Peyer's patch (tissue), 4 donors: ENCODE measurements at regions not wholly inside any gene's neighbourhood (a gene's known extent, or its start where the extent isn't known, plus 50 kb on each side); places are given as distances from the start of the nearest gene placed in this dataset.

Experiments used
- DNase-seq, 3 donors: peaks; one replicate each; pipeline ENCODE4 v3.0.0-alpha.2; 2017 to 2019
- H3K27ac ChIP-seq, 4 donors: fragments of 200-600 bp; sonication (generic); one replicate each; pipeline ENCODE4 v1.5.1; 2016 to 2019
- H3K27me3 ChIP-seq, 2 donors: fragments of 200-600 bp; sonication (generic); one replicate each; pipeline ENCODE4 v1.5.1; 2019
- H3K36me3 ChIP-seq, 3 donors: fragments of 200-600 bp; sonication (generic); one replicate each; pipeline ENCODE4 v1.5.1; 2016 to 2019
- H3K4me1 ChIP-seq, 4 donors: fragments of 200-600 bp; sonication (generic); one replicate each; pipeline ENCODE4 v1.5.1; 2016 to 2019
- H3K4me3 ChIP-seq, 4 donors: fragments of 200-600 bp; sonication (generic); 1 replicate in 3 of 4; 2 replicates in 1 of 4; pipeline ENCODE4 v1.5.1; 2016 to 2019; ENCODE audit warnings: mild to moderate bottlenecking in 1 of 4
- H3K9me3 ChIP-seq, 4 donors: fragments of 200-600 bp; sonication (generic); one replicate each; pipeline ENCODE4 v1.5.1; 2016 to 2019; ENCODE audit warnings: mild to moderate bottlenecking in 1 of 4
- CTCF ChIP-seq, 6 experiments: fragments of 450-650 bp in 4 of 6; fragments of 200-600 bp in 2 of 6; sonication (generic) in 1 of 6; IDR thresholded peaks; one replicate each; pipeline ENCODE4 v1.5.1; 2017 to 2019; ENCODE audit warnings: antibody characterized with exemption in 6 of 6, mild to moderate bottlenecking in 3 of 6, moderate library complexity in 1 of 6
- POLR2A ChIP-seq, 2 donors: fragments of 450-650 bp; IDR thresholded peaks; one replicate each; pipeline ENCODE4 v1.5.1; 2017; ENCODE audit warnings: antibody characterized with exemption in 2 of 2, mild to moderate bottlenecking in 2 of 2, moderate library complexity in 2 of 2

GRCh38 chr6:80608881-80609280 is 502.4 kb downstream of the BCKDHB start:
- no peaks in the 10 kb centered on the region for H3K27me3 ChIP-seq
- DNase-seq, result no peak
- H3K9me3 ChIP-seq, result no peaks in the 10 kb centered on the region
- H3K27ac ChIP-seq, result no peak overlapping the region
- no peaks in the 10 kb centered on the region for H3K4me1 ChIP-seq
- H3K4me3 ChIP-seq, result no peak overlapping the region
- TF ChIP-seq POLR2A (IDR thresholded peaks at IDR 0.05), result no peak
- no peak for TF ChIP-seq CTCF (IDR thresholded peaks at IDR 0.05)
- H3K36me3 ChIP-seq, result no peaks in the 10 kb centered on the region

- Histone ChIP-seq H3K36me3 (no peaks in the 10 kb centered on the region), H3K27ac (peak overlapping the region in 1 of 4 donors; percentile 4), H3K4me1 (no peaks in the 10 kb centered on the region), H3K27me3 (no peaks in the 10 kb centered on the region), H3K9me3 (no peaks in the 10 kb centered on the region), H3K4me3 (no peak overlapping the region)
- DNase-seq, result no peak
- TF ChIP-seq CTCF (IDR thresholded peaks at IDR 0.05), result no peak
- no peak for TF ChIP-seq POLR2A (IDR thresholded peaks at IDR 0.05)
Measured at GRCh38 chr6:80607811-80608391, 501.4 kb downstream of the BCKDHB start.

GRCh38 chr6:80605165-80605989 is 498.9 kb downstream of the BCKDHB start:
- Histone ChIP-seq H3K27ac (no peak overlapping the region), H3K9me3 (no peaks in the 10 kb centered on the region), H3K36me3 (no peaks in the 10 kb centered on the region), H3K4me3 (no peak overlapping the region), H3K27me3 (no peaks in the 10 kb centered on the region), H3K4me1 (no peaks in the 10 kb centered on the region)
- DNase-seq, result no peak
- no peak for TF ChIP-seq POLR2A (IDR thresholded peaks at IDR 0.05)
- TF ChIP-seq CTCF (IDR thresholded peaks at IDR 0.05), result peak in 4 of 6 experiments; percentile 40 to 54 (median 50)

- H3K4me1 ChIP-seq, result no peaks in the 10 kb centered on the region
- no peak for TF ChIP-seq CTCF (IDR thresholded peaks at IDR 0.05)
- no peak for TF ChIP-seq POLR2A (IDR thresholded peaks at IDR 0.05)
Measured at GRCh38 chr6:80603679-80604078, 497.2 kb downstream of the BCKDHB start.

GRCh38 chr6:80594461-80594860 is 488.0 kb downstream of the BCKDHB start:
- no peak overlapping the region for H3K4me3 ChIP-seq
- no peaks in the 10 kb centered on the region for H3K4me1 ChIP-seq
- no peak for TF ChIP-seq POLR2A (IDR thresholded peaks at IDR 0.05)
- no peak for TF ChIP-seq CTCF (IDR thresholded peaks at IDR 0.05)

More at GRCh38 chr6:80603679-80604078, 497.2 kb downstream of the BCKDHB start:
- Histone ChIP-seq H3K9me3 (no peaks in the 10 kb centered on the region), H3K27me3 (no peaks in the 10 kb centered on the region), H3K27ac (no peak overlapping the region), H3K4me3 (no peak overlapping the region), H3K36me3 (no peaks in the 10 kb centered on the region)
- DNase-seq, result no peak

More at GRCh38 chr6:80594461-80594860, 488.0 kb downstream of the BCKDHB start:
- Histone ChIP-seq H3K9me3 (no peaks in the 10 kb centered on the region), H3K36me3 (no peaks in the 10 kb centered on the region), H3K27me3 (no peaks in the 10 kb centered on the region), H3K27ac (no peak overlapping the region)
- DNase-seq, result no peak
